Fibroblast of lung (primary cell): ENCODE measurements at regions not wholly inside any gene's neighbourhood (a gene's known extent, or its start where the extent isn't known, plus 50 kb on each side); places are given as distances from the start of the nearest gene placed in this dataset.

Experiments
- CTCF ChIP-seq, 2 donors: IDR thresholded peaks in 1 of 2; conservative IDR thresholded peaks in 1 of 2; 1 replicate in 1 of 2; 2 replicates in 1 of 2; pipeline ENCODE4 v1.5.1; 2011 to 2012; ENCODE audit warnings: low read length in 2 of 2, control low read depth in 1 of 2, inconsistent platforms in 1 of 2, low read depth in 1 of 2, mild to moderate bottlenecking in 1 of 2
- EZH2 ChIP-seq: IDR thresholded peaks from 2 replicates; pipeline ENCODE4 v1.5.1; 2012; ENCODE audit warnings: low read length, control low read depth, mild to moderate bottlenecking; ENCODE audit errors: missing control alignments

GRCh38 chrX:140292961-140293360, 211.9 kb downstream of the SOX3 start:
- TF ChIP-seq CTCF (conservative IDR thresholded peaks at IDR 0.05 in 1 of 2, IDR thresholded peaks at IDR 0.05 in 1 of 2; ENCODE audit: low read depth in 1 of 2, low read length in 2 of 2) (no peak), EZH2 (no peak)
